ENCODE measurements at regions not wholly inside any gene's neighbourhood (a gene's known extent, or its start where the extent isn't known, plus 50 kb on each side); places are given as distances from the start of the nearest gene placed in this dataset.
A peak's percentile ranks its signal among the peaks of the same experiment; 100 is the strongest.

DNA sequence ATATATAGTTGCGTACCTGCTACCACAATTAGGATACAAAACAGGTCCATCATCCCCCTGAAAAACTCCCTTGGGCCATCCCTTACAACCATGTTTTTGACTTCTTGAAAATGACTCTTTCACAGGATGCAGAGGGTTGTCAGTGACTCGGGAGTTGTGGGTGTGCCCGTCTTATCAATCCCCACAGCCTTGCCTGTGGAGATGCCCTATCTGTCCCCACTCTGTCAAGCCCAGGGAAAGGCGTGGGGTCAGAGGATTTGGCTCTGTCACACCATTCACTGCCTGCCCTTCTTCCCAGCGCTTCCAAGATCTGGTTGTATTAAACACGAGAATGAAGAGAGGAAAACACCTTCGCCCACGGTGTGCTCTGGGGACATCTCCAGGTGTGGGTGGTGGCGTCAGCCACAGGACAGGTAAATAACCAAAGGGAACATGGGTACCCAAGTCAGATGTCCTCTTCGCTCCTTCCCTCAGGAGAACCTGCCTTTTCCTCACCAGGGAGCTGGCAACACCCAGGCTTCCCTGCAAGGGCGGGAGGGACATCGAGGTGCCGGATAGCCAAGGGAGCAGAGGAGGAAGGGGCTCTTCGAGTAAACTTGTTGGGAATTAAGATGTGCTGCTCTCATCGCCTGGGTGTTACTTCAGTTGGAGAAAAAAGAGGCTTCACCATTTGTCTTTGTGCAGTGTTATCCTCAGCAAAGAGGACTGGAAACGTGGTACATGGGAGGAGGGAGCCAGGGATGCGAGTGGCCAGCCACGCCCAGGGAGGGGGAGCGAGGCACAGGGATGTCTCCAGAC is 100.3 kb downstream of the B3GNT2 start (continued):
- TF ChIP-seq, protein P1, sequence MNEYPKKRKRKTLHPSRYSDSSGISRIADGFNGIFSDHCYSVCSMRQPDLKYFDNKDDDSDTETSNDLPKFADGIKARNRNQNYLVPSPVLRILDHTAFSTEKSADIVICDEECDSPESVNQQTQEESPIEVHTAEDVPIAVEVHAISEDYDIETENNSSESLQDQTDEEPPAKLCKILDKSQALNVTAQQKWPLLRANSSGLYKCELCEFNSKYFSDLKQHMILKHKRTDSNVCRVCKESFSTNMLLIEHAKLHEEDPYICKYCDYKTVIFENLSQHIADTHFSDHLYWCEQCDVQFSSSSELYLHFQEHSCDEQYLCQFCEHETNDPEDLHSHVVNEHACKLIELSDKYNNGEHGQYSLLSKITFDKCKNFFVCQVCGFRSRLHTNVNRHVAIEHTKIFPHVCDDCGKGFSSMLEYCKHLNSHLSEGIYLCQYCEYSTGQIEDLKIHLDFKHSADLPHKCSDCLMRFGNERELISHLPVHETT (CRISPR knock-in tag; conservative IDR thresholded peaks at IDR 0.05 in 1 of 2, IDR thresholded peaks at IDR 0.05 in 1 of 2): peak in 1 of 2 experiments; percentile 34; a peak in 1 of 4 replicates
- TF ChIP-seq ETS2 (tag; IDR thresholded peaks at IDR 0.05; ENCODE audit: borderline replicate concordance, poor library complexity, severe bottlenecking): no peak
- TF ChIP-seq TCFL5 (CRISPR knock-in tag; conservative IDR thresholded peaks at IDR 0.05): no peak
- peak; percentile 7; the same call in 1 of the 2 replicates for TF ChIP-seq ZSCAN32 (CRISPR knock-in tag; IDR thresholded peaks at IDR 0.05)
- TF ChIP-seq SIN3A (IDR thresholded peaks at IDR 0.05; ENCODE audit: borderline replicate concordance in 2 of 2, control insufficient read depth in 1 of 2, low read depth in 2 of 2, low read length in 2 of 2): peak in 1 of 2 experiments; percentile 31; a peak in 1 of 4 replicates
- TF ChIP-seq MTA2 (IDR thresholded peaks at IDR 0.05; ENCODE audit: low read depth): peak; percentile 91
- peak; percentile 40 for TF ChIP-seq BRD9 (IDR thresholded peaks at IDR 0.05; ENCODE audit: low read depth, partially characterized antibody)
- no peak for TF ChIP-seq SLC30A9 (CRISPR knock-in tag; IDR thresholded peaks at IDR 0.05)
- TF ChIP-seq SREBF2 (CRISPR knock-in tag; IDR thresholded peaks at IDR 0.05): no peak
- TF ChIP-seq, protein P2, sequence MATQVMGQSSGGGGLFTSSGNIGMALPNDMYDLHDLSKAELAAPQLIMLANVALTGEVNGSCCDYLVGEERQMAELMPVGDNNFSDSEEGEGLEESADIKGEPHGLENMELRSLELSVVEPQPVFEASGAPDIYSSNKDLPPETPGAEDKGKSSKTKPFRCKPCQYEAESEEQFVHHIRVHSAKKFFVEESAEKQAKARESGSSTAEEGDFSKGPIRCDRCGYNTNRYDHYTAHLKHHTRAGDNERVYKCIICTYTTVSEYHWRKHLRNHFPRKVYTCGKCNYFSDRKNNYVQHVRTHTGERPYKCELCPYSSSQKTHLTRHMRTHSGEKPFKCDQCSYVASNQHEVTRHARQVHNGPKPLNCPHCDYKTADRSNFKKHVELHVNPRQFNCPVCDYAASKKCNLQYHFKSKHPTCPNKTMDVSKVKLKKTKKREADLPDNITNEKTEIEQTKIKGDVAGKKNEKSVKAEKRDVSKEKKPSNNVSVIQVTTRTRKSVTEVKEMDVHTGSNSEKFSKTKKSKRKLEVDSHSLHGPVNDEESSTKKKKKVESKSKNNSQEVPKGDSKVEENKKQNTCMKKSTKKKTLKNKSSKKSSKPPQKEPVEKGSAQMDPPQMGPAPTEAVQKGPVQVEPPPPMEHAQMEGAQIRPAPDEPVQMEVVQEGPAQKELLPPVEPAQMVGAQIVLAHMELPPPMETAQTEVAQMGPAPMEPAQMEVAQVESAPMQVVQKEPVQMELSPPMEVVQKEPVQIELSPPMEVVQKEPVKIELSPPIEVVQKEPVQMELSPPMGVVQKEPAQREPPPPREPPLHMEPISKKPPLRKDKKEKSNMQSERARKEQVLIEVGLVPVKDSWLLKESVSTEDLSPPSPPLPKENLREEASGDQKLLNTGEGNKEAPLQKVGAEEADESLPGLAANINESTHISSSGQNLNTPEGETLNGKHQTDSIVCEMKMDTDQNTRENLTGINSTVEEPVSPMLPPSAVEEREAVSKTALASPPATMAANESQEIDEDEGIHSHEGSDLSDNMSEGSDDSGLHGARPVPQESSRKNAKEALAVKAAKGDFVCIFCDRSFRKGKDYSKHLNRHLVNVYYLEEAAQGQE (IDR thresholded peaks at IDR 0.05; ENCODE audit: borderline replicate concordance): no peak
- TF ChIP-seq, protein P2 (CRISPR knock-in tag; IDR thresholded peaks at IDR 0.05; ENCODE audit: low read depth): 0 out of 2 replicates have a peak, but pooled peaks have one; percentile 8
- TF ChIP-seq BCOR (IDR thresholded peaks at IDR 0.05): peak; percentile 41; the same call in 1 of the 2 replicates
- TF ChIP-seq HDAC3 (IDR thresholded peaks at IDR 0.05; ENCODE audit: borderline replicate concordance, partially characterized antibody): peak; percentile 60
- TF ChIP-seq, protein P3, sequence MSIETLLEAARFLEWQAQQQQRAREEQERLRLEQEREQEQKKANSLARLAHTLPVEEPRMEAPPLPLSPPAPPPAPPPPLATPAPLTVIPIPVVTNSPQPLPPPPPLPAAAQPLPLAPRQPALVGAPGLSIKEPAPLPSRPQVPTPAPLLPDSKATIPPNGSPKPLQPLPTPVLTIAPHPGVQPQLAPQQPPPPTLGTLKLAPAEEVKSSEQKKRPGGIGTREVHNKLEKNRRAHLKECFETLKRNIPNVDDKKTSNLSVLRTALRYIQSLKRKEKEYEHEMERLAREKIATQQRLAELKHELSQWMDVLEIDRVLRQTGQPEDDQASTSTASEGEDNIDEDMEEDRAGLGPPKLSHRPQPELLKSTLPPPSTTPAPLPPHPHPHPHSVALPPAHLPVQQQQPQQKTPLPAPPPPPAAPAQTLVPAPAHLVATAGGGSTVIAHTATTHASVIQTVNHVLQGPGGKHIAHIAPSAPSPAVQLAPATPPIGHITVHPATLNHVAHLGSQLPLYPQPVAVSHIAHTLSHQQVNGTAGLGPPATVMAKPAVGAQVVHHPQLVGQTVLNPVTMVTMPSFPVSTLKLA (conservative IDR thresholded peaks at IDR 0.05): peak; percentile 32 to 82
- peak; percentile 93 for TF ChIP-seq CTBP1 (IDR thresholded peaks at IDR 0.05; ENCODE audit: borderline replicate concordance)
- peak; percentile 37 for TF ChIP-seq NFRKB (IDR thresholded peaks at IDR 0.05; ENCODE audit: low read depth)
